ENCODE measurements at regions not wholly inside any gene's neighbourhood (a gene's known extent, or its start where the extent isn't known, plus 50 kb on each side); places are given as distances from the start of the nearest gene placed in this dataset.

DNA sequence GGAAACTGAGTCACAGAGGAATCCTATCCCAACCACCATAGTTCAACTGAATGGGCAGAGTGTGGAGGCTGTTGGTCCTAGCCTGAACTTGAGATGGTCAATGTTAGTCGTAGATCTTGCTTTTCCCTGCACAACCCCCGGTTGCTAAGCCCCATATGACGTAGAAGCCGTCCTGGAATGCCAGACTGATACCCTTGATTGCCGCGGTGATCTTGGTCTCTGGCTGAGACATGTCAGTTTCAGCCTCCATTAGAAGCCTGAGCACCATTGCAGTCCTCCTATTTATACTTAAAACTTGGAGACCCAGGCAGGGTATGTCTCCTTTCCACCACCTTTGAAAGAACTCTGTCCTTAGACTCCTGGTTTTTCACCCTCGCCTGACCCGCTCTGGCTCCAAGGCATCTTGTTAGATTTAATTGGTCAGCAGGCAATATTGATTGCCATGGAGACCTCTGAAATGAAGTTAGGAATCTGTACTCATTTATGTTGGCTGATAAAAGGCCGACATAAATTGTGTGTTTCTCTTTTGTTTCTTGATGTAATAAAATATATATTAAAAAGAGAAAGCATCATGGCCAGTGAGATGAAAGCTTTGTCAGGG lies 53.4 kb downstream of the RPLP1 start:
- DNase-seq (ENCODE audit: low spot score), result no peak

- no peak for DNase-seq (ENCODE audit: low spot score)
Measured at GRCh38 chr15:69508659-69509058, 56.0 kb downstream of the RPLP1 start.

DNA sequence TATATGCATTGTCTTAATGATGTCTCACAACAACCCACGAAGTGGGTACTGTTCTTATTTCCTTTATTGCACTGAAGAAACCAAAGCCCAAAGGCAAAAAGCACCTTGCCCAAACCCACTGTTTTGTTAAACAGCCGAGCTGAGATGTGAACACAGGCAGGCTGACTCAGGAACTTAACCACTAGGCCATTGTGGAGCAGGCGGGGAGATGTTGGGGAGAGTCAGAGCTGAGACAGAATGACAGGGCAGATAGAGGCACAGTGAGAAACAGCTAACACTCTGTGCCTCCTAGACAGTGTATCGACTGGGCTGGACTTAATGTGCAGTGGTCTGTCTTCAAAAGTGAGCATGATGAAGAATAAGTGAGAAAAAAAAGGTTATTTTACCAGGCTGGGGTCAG lies 56.5 kb downstream of the RPLP1 start:
- no peak for DNase-seq (ENCODE audit: low spot score)

- no peak for DNase-seq (ENCODE audit: low spot score)
Measured at GRCh38 chr15:69510556-69510955, 57.9 kb downstream of the RPLP1 start.

GRCh38 chr15:69511015-69511414 lies 58.4 kb downstream of the RPLP1 start:
- DNase-seq (ENCODE audit: low spot score), result no peak

- no peak for DNase-seq (ENCODE audit: low spot score)
Measured at GRCh38 chr15:69511716-69512340, 59.2 kb downstream of the RPLP1 start.

DNA sequence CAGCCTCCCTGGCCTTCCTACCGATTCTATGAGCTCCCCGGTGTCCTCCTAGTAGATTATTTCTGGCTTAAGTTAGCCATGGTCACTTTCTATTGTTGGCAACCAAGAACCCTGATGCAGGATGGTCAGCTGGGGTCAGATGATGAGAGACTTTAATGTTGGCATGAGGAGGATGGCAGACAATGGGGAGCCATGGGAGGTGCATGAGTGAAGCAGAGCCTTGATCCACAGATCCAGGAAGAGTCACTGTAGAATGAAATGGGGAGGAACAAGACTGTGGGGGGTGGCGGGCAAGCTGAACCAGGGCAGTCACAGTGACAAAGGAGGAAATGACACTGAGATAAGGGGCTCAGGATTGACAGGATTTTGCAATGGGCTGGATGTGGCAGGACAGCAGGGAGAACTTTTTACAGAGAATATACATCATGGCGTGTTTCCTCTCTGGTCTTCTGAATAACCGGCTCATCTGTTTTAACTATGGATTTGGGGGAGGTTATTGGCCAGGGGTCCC lies 60.9 kb downstream of the RPLP1 start:
- DNase-seq (ENCODE audit: low spot score), result no peak

DNA sequence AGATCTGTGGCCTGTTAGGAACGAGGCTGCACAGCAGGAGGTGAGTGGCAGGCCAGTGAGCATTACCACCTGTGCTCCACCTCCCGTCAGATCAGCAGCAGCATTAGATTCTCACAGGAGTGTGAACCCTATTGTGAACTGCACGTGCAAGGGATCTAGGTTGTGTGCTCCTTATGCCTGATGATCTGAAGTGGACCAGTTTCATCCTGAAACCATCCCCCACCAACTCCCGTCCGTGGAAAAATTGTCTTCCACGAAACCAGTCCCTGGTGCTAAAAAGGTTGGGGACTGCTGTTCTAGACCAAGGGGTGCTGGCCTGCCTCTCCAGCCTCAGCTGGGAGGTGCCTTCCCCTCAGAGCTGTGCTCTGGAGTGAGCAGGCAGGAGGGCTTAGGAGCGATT lies 61.4 kb downstream of the RPLP1 start:
- DNase-seq (ENCODE audit: low spot score), result no peak

DNA sequence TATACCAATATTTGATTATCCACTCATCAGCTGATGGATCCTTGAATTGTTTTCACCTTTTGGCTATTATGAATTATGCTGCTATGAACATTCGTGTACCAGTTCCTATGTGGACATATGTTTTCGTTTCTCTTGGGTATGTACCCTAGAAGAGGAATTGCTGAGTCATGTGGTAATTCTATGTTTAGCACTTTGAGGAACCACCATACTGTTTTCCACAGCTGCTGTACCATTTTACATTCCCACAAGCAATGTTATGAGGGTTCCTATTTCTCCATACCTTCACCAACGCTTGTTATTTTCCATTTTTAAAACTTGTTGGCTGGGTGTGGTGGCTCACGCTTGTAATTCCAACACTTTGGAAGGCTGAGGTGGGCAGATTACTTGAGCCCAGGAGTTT lies 62.9 kb downstream of the RPLP1 start:
- no peak for DNase-seq (ENCODE audit: low spot score)

DNA sequence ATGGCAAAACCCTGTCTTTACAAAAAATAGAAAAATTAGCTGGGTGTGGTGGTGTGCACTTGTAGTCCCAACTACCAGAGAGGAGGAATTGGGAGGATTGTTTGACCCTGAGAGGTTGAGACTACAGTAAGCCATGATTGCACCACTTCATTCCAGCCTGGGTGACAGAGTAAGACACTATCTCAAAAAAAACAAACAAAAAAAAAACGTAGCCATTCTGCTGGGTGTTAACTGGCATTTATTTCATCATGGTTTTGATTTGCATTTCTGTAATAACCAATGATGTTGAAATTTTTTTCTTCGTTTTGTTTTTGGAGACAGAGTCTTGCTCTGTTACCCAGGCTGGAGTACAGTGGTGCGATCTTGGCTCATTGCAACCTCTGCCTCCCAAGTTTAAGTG lies 63.3 kb downstream of the RPLP1 start:
- DNase-seq (ENCODE audit: low spot score), result no peak

DNA sequence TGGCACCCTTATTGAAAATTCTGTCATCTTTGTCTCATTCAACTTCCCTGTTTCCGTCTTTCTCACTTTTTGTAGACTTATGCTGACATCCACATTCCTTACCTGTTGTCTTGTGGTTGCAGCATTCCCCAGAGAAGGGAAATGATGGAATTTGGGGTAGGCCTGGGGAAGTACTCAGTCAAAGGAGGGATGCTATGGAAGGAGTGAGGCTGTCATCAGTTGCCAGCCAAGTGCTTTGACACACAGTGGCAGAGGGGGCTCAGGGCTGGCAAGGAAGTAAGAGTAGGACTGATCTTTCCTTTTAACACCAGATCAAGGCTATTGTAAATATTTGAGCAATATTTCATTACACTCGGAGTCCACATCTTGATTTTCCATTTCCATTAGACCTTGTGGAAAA lies 64.4 kb downstream of the RPLP1 start:
- no peak for DNase-seq (ENCODE audit: low spot score)

- DNase-seq (ENCODE audit: low spot score), result no peak
Measured at GRCh38 chr15:69518806-69519205, 66.2 kb downstream of the RPLP1 start.

DNA sequence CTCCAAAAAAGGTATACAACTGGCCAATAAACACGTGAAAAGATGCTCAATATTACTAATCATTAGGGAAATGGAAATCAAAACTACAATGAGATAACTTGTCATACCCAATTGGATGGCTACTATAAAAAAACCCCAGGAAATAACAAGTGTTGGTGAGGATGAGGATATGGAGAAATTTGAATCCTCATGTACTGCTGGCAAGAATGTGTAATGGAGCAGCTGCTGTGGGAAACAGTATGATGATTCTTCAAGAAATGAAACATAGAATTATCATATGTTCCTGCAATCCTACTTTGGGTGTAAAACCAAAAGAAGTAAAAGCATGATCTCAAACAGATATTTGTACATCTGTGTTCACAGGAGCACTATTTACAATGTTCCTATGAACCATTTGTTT lies 67.4 kb downstream of the RPLP1 start:
- no peak for DNase-seq (ENCODE audit: low spot score)

DNA sequence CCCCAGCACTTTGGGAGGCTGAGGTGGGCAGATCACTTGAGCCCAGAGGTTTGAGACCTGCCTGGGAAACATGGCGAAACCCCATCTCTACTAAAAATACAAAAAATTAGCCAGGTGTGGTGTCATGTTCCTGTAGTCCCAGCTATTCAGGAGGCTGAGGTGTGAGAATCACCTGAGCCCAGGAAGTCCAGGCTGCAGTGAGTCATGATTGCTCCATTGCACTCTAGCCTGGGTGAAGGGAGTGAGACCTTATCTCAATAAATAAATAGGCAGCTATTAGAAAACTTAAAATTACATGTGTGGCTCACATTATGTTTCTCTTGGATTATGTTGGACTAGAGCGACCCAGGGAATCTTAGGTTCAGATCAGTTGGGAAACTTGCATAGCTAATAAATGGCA lies 69.7 kb downstream of the RPLP1 start:
- no peak for DNase-seq (ENCODE audit: low spot score)

- DNase-seq (ENCODE audit: low spot score), result peak; percentile 73
Measured at GRCh38 chr15:69523010-69524001, 70.7 kb downstream of the RPLP1 start.

DNA sequence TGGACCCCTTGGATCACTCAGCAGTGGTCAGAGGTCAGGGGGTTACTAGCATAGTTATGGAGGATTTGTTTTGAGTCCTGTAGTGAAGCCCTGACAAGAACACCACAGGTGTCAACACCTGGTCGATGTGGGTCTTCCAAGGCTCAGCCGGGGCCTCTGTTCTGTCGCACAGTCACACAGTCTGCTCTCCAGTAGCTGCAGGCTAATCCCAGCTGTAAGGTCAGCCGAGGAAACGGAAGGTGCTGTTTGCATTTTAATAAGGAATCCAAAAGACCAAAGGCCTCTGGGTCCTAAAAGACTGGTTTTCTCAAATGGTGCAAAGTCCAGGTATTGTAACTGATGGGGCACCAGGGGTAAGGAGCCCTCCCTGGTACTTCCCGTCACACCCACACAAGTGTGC lies 71.7 kb downstream of the RPLP1 start:
- no peak for DNase-seq (ENCODE audit: low spot score)

DNA sequence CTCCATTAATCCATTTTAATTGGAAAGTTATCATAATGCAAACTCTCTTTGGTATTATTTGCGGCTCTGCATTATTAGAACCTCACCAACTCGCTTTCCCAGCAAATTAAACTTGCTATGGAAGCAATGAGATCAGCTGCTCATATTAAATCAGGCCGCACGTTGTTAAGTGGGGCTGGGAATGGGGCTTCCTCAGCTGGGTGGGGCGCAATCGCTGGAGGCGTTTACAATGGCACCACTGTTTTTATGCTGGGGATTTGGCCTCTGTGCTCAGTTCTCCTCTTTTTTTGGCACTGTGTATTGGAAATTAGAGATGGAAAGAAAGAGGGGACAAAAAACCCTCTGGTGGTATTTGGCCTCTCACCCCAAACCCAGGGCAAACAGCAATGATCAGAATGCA lies 72.2 kb downstream of the RPLP1 start:
- DNase-seq (ENCODE audit: low spot score), result peak; percentile 50

GRCh38 chr15:69525543-69525942 lies 72.9 kb downstream of the RPLP1 start:
- DNase-seq (ENCODE audit: low spot score), result no peak

GRCh38 chr15:69526081-69527061 lies 73.8 kb downstream of the RPLP1 start:
- DNase-seq (ENCODE audit: low spot score), result no peak

DNA sequence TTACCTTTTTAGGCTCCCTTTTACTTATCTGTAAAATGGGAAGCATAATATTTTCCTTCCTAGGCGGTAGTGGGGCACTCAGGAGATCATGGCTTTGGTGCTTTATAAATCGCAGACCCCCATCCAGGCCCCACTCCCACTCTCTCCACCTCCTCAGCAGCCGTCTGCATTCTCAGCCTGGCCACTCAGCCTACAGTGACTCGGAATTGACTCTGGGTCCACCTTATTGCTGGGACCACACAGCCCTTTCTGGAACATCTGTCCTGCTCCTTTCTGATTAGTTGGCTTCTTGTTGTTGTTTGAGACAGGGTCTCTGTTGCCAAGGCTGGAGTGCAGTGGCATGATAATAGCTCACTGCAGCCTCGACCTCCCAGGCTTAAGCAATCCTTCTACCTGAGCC lies 76.5 kb downstream of the RPLP1 start:
- DNase-seq (ENCODE audit: low spot score), result no peak

- DNase-seq (ENCODE audit: low spot score), result no peak
Measured at GRCh38 chr15:69529961-69530633, 77.5 kb downstream of the RPLP1 start.

Data from putamen (tissue), 1 donor.